ENCODE measurements at regions not wholly inside any gene's neighbourhood (a gene's known extent, or its start where the extent isn't known, plus 50 kb on each side); places are given as distances from the start of the nearest gene placed in this dataset.

DNA sequence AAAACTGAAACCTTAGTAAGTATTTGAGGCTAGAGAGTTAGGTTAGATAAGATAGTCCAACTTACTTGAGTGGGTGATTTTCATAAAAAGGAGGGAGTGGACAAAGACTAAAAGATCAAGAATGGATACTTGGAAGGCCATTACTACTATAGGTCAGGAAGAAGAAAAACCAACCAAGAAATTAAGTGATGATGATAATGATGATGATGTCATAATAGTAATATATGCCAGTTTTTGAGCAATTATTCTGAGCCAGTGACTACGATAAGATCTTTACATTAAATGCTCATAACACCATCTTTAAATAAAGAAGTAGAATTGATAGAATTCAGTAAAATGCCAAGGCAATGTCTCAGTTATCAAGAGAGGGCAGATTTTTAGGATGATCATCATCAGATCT, 430.7 kb upstream of the ADAMTS5 start:
- WGBS (ENCODE audit: insufficient coverage, low coverage, missing lambda C conversion rate): 0% methylated on average over 1 of the region's 1 CpG
- no peak overlapping the region for H3K9ac ChIP-seq (ENCODE audit: insufficient read depth in 1 of 2, low read depth in 2 of 2, low read length in 2 of 2)
- FAIRE-seq (no peak), ATAC-seq (no peak), DNase-seq (ENCODE audit: extremely low read depth in 1 of 4, low spot score in 3 of 4) (no peak)
- no TSS peak for BruUV-seq (replicated peaks)
- H3K4me1 ChIP-seq (replicated peaks in 1 of 2; ENCODE audit: control insufficient read depth in 2 of 2, insufficient read depth in 2 of 2, low read length in 2 of 2): no peaks in the 10 kb centered on the region
- intact Hi-C loops (cut with micrococcal nuclease) (no loop called here), in situ Hi-C loops (cut with MboI) (no loop called here)
- H4K20me1 ChIP-seq (replicated peaks; ENCODE audit: control insufficient read depth, insufficient read depth, low read length): no peaks in the 10 kb centered on the region
- no peaks in the 10 kb centered on the region for H3K79me2 ChIP-seq (ENCODE audit: control insufficient read depth, insufficient read depth, low read length)
- ChIA-PET CTCF (ENCODE audit: low intra/inter-chr PET ratio) (no interaction called here), POLR2A (no interaction called here)
- no peaks in the 10 kb centered on the region; the same call in none of the 2 replicates for H3K9me3 ChIP-seq (replicated peaks; ENCODE audit: control insufficient read depth, insufficient read depth, low read depth, low read length)
- H3K27ac ChIP-seq (ENCODE audit: extremely low read depth, low read depth, low read length): no peak overlapping the region
- no peaks in the 10 kb centered on the region for H3K27me3 ChIP-seq (ENCODE audit: control insufficient read depth in 2 of 2, insufficient read depth in 2 of 2, low read length in 2 of 2)
- no peak overlapping the region for H3K4me2 ChIP-seq (ENCODE audit: insufficient read depth, low read length)
- H3K9me1 ChIP-seq (ENCODE audit: control insufficient read depth, insufficient read depth, low read length): no peaks in the 10 kb centered on the region
- H3K4me3 ChIP-seq: no peak overlapping the region
- no peak for TF ChIP-seq NR2F6 (CRISPR knock-in tag; IDR thresholded peaks at IDR 0.05)
- TF ChIP-seq, protein P1, sequence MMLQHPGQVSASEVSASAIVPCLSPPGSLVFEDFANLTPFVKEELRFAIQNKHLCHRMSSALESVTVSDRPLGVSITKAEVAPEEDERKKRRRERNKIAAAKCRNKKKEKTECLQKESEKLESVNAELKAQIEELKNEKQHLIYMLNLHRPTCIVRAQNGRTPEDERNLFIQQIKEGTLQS (IDR thresholded peaks at IDR 0.05): peak; percentile 29; the same call in 1 of the 2 replicates
- TF ChIP-seq, protein P1 (CRISPR knock-in tag; conservative IDR thresholded peaks at IDR 0.05): no peak
- H3K36me3 ChIP-seq (ENCODE audit: control insufficient read depth, insufficient read depth, low read length): no peaks in the 10 kb centered on the region
- H2AFZ ChIP-seq (ENCODE audit: low read depth, low read length): no peak overlapping the region

DNA sequence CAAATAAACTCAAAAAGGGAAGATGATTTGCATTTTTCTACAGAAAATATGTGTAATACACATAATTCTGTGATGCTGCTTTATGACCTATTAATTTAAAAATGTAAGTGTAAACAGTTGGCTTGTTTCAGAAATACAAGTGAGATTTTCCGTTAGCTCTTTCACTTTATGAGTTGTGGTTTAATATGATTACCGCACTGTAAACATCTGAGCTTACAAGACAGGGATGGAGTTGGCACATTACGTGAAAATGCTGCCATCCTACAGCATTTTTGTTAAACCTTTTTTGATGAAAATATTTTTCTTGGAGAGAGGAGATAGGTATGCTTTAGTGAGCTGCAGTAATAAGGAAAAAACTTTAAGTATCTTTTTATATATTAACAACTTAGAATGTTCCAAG, 426.8 kb upstream of the ADAMTS5 start:
- no peak overlapping the region for H3K4me2 ChIP-seq (ENCODE audit: insufficient read depth, low read length)
- H2AFZ ChIP-seq (ENCODE audit: low read depth, low read length): no peak overlapping the region
- no peaks in the 10 kb centered on the region for H3K36me3 ChIP-seq (ENCODE audit: control insufficient read depth, insufficient read depth, low read length)
- H3K27me3 ChIP-seq (ENCODE audit: control insufficient read depth in 2 of 2, insufficient read depth in 2 of 2, low read length in 2 of 2): no peaks in the 10 kb centered on the region
- H3K9me1 ChIP-seq (ENCODE audit: control insufficient read depth, insufficient read depth, low read length): no peaks in the 10 kb centered on the region
- BruUV-seq (replicated peaks): no TSS peak
- intact Hi-C loops (cut with micrococcal nuclease) (no loop called here), in situ Hi-C loops (cut with MboI) (no loop called here)
- H3K4me3 ChIP-seq: no peak overlapping the region
- no peak for ATAC-seq
- DNase-seq (ENCODE audit: extremely low read depth in 1 of 4, low spot score in 3 of 4): no peak
- H3K4me1 ChIP-seq (replicated peaks in 1 of 2; ENCODE audit: control insufficient read depth in 2 of 2, insufficient read depth in 2 of 2, low read length in 2 of 2): no peaks in the 10 kb centered on the region
- CTCF ChIA-PET (ENCODE audit: low intra/inter-chr PET ratio): no interaction called here
- H3K9ac ChIP-seq (ENCODE audit: insufficient read depth in 1 of 2, low read depth in 2 of 2, low read length in 2 of 2): no peak overlapping the region
- 2% methylated on average over 3 of the region's 3 CpGs for WGBS (ENCODE audit: insufficient coverage, low coverage, missing lambda C conversion rate)
- H3K27ac ChIP-seq (ENCODE audit: extremely low read depth, low read depth, low read length): no peak overlapping the region
- no peak for FAIRE-seq
- POLR2A ChIA-PET: no interaction called here
- no peaks in the 10 kb centered on the region for H3K79me2 ChIP-seq (ENCODE audit: control insufficient read depth, insufficient read depth, low read length)
- no peaks in the 10 kb centered on the region; the same call in 1 of the 2 replicates for H3K9me3 ChIP-seq (replicated peaks; ENCODE audit: control insufficient read depth, insufficient read depth, low read depth, low read length)
- H4K20me1 ChIP-seq (replicated peaks; ENCODE audit: control insufficient read depth, insufficient read depth, low read length): no peaks in the 10 kb centered on the region
- TF ChIP-seq, protein P2, sequence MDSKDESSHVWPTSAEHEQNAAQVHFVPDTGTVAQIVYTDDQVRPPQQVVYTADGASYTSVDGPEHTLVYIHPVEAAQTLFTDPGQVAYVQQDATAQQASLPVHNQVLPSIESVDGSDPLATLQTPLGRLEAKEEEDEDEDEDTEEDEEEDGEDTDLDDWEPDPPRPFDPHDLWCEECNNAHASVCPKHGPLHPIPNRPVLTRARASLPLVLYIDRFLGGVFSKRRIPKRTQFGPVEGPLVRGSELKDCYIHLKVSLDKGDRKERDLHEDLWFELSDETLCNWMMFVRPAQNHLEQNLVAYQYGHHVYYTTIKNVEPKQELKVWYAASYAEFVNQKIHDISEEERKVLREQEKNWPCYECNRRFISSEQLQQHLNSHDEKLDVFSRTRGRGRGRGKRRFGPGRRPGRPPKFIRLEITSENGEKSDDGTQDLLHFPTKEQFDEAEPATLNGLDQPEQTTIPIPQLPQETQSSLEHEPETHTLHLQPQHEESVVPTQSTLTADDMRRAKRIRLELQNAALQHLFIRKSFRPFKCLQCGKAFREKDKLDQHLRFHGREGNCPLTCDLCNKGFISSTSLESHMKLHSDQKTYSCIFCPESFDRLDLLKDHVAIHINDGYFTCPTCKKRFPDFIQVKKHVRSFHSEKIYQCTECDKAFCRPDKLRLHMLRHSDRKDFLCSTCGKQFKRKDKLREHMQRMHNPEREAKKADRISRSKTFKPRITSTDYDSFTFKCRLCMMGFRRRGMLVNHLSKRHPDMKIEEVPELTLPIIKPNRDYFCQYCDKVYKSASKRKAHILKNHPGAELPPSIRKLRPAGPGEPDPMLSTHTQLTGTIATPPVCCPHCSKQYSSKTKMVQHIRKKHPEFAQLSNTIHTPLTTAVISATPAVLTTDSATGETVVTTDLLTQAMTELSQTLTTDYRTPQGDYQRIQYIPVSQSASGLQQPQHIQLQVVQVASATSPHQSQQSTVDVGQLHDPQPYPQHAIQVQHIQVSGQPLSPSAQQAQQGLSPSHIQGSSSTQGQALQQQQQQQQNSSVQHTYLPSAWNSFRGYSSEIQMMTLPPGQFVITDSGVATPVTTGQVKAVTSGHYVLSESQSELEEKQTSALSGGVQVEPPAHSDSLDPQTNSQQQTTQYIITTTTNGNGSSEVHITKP (IDR thresholded peaks at IDR 0.05; ENCODE audit: partially characterized antibody): no peak
- TF ChIP-seq GTF2A2 (tag; IDR thresholded peaks at IDR 0.05) (no peak), ZNF717 (CRISPR knock-in tag; IDR thresholded peaks at IDR 0.05) (no peak), NR2F6 (CRISPR knock-in tag; IDR thresholded peaks at IDR 0.05) (no peak), CREB1 (IDR thresholded peaks at IDR 0.05) (no peak), CREB1 (CRISPR knock-in tag; IDR thresholded peaks at IDR 0.05) (no peak), ERF (CRISPR knock-in tag; IDR thresholded peaks at IDR 0.05) (no peak)
